D721Med (cell line): ENCODE measurements at regions not wholly inside any gene's neighbourhood (a gene's known extent, or its start where the extent isn't known, plus 50 kb on each side); places are given as distances from the start of the nearest gene placed in this dataset.
"Not testable (repeated sequence)": the region's sequence is repeated elsewhere in the genome, so short reads cannot be mapped to it uniquely, and the experiment has no call there.

ENCODE experiments used
- DNase-seq: peaks from one replicate; pipeline ENCODE4 v3.0.0; 2011; ENCODE audit warnings: low spot score; ENCODE audit not compliant: insufficient read length
- FAIRE-seq: peaks from 2 replicates; lab custom pipeline; 2011; peaks lifted over from hg19 to GRCh38; lab: Jason Lieb, UNC
- TF ChIP-seq, protein P1 (sequence below): IDR thresholded peaks from 2 replicates; pipeline ENCODE4 v1.5.1; 2012; ENCODE audit warnings: mild to moderate bottlenecking, control low read depth; ENCODE audit not compliant: insufficient read depth; ENCODE audit errors: missing control alignments

DNA sequence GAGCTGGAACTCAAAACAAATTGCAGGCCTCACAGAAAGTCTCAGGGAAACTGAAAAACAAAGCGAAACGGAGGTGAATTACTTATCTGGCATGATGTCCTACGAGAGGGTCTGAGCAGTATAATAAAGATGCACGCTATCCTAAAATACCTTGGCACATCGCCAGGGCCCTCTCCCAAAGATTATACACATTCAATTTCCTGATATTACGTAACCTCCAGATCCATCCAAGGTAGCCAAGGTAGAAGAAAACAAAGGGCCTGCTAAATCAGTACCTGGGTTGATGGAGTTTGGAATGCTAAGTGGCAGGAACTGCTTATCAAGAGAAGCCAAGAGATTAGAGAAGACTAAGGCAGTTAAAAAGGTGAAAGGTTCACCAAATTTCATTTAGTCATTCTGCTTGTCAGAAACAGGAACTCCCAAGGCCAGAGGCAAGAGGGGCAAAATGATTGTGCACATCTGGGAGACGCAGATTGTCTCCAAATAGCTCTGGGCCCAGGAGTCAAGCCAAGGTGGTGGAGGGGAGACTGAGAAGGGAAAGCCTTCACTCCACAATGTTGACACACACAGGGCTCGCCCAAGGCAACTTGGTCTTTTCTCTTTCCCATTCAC is 236.8 kb upstream of the ATP5MC3 start:
- FAIRE-seq (no peak), DNase-seq (no peak)
- TF ChIP-seq, protein P1, sequence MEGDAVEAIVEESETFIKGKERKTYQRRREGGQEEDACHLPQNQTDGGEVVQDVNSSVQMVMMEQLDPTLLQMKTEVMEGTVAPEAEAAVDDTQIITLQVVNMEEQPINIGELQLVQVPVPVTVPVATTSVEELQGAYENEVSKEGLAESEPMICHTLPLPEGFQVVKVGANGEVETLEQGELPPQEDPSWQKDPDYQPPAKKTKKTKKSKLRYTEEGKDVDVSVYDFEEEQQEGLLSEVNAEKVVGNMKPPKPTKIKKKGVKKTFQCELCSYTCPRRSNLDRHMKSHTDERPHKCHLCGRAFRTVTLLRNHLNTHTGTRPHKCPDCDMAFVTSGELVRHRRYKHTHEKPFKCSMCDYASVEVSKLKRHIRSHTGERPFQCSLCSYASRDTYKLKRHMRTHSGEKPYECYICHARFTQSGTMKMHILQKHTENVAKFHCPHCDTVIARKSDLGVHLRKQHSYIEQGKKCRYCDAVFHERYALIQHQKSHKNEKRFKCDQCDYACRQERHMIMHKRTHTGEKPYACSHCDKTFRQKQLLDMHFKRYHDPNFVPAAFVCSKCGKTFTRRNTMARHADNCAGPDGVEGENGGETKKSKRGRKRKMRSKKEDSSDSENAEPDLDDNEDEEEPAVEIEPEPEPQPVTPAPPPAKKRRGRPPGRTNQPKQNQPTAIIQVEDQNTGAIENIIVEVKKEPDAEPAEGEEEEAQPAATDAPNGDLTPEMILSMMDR = no peak

DNA sequence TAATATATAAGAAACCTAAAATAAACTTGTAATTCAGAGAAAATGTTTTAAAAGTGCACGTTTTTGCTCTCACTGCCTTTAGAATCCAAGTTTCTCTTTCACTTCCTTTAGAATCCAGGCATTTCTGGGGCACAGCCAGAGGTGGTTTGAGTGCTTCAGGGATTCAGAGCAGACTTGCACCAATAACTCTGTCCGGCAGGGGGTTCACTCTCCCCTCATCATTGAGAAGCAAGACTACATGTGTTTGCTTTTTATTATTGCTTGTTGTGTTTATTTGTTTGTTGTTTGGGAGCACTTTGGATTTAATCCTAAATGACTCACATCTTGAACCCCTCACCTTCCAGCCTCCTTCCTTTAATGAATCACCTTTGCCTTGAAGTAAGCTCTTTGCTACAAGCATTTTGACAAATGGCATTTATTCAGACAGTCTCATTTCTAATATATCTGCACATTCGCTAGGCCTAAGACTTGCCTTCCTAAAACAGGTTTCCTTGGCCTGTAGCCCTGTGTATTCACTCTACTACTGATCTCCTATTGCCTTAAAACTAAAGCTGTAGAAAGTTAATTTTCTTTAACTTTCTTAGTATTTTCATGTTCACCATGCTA is 233.5 kb upstream of the ATP5MC3 start:
- FAIRE-seq = no peak
- TF ChIP-seq, protein P1 = peak; percentile 57
- no peak for DNase-seq

DNA sequence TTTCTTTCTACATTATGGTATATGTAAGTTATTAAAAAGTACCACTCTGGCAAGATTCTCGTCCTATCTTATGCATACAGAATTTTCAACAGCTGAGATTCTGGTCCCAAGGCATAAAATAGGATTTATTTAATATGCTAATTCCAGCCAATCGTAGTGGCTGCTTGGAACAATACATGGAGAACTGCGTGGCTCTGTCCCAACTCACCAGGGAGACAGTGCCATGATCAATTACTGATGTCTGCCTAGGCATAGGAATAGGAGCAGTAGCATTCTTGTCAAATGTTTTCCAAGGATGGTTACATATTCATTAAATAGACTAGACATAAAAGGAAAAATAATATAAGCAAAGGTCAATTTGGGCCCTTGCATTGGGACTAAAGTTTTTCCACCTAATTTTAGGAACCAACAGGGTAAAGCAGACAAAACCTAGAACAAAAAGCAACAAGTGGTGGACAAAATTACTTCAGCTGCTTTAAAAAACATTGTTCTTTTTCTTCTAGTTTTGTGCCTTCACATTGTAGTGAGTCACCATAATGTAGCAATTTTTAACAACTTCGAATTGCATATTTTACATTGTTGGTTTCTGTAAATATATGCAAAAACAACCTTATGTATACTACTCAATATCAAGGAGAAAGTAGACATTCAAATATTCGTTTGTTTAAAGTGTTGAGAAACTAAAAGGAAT is 232.8 kb upstream of the ATP5MC3 start:
- FAIRE-seq = no peak
- TF ChIP-seq, protein P1 = no peak
- no peak for DNase-seq

DNA sequence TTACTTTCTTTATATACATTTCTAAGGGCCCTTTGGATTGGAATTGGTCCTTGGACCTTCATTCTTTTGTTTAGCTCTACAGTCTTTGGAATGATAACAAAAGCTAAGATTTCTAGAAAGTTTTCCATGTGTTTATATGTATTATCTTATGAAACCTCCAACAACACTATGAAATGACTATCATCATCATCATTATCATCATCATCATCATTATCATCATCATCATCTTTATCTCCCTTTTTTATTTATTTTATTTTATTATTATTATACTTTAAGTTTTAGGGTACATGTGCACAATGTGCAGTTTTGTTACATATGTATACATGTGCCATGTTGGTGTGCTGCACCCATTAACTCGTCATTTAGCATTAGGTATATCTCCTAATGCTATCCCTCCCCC is 229.4 kb upstream of the ATP5MC3 start:
- FAIRE-seq, DNase-seq: not testable (repeated sequence)

DNA sequence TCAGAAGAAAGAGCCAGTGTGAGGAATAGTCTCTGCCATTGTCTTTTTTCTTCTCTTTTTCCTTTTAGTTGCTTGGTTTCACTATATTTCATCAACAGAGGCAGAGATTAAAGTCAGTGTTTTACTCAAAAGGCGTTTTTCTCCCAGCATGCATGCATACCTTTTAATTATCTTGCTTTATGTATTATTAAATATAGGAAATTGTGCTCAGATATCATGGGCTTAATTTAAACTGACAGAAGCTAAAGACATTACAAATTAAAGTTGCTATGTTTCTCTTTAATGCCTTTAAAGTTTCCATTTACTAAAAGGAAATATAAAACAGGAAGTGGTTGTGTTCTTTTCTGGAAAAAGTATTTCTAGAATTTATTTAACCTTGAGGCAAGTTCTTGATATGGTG is 223.3 kb upstream of the ATP5MC3 start:
- TF ChIP-seq, protein P1 = no peak
- DNase-seq (no peak), FAIRE-seq (no peak)

DNA sequence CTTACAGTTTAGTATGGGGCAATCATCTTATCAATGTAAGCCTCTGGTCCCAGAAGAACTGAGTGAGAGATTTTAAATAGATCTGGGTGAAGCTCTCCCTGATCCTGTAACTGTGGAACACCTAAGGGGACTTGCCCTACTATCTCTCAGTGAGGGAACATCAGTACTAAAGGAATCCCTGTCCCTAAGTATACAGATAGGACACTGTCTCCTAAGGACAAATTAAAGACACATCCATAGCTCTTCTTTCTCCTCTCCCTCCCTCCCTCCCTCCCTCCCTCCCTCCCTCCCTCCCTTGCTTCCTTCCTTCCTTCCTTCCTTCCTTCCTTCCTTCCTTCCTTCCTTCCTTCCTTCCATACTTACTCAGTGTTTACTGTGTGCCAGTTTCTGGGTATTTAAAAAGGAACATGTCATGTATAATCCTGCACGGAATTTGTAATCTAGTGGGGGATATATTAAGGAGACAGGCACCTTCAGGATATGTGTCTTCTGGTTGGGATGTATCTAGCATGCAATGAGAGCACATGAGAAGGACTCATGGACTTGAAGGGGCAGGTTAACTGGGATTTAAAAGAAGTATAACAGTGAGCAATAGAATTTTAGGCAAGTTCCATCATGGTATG is 222.2 kb upstream of the ATP5MC3 start:
- TF ChIP-seq, protein P1 = no peak
- DNase-seq (no peak), FAIRE-seq (no peak)

DNA sequence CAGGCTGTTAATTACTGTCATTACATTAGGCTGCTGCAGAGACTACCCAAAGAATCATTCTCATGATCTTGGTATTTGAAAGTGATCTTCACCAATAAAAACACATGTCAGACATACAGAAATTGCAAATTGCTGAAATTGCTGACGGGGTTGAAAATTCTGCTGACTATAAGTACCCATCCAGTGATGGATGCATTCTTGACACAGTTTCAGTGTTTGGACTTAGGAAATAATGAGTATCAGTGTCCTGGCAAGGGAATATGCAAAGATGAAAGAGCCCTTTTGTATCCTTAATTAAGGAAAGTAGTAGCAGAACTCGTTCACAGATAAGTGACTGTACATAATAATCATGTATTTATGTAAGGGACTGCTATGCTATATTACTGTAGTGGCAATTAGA is 221.1 kb upstream of the ATP5MC3 start:
- TF ChIP-seq, protein P1 = no peak
- DNase-seq (no peak), FAIRE-seq (no peak)
